Stimulated activated CD4-positive, alpha-beta T cell treated with anti-CD3 and anti-CD28 coated beads, Interleukin-15, amount 100 ng/mL, for 24 hours (primary cell): ENCODE measurements at regions not wholly inside any gene's neighbourhood (a gene's known extent, or its start where the extent isn't known, plus 50 kb on each side); places are given as distances from the start of the nearest gene placed in this dataset.

ENCODE experiments used
- DNase-seq: peaks from one replicate; pipeline ENCODE4 v3.0.0-alpha.2; 2020

DNA sequence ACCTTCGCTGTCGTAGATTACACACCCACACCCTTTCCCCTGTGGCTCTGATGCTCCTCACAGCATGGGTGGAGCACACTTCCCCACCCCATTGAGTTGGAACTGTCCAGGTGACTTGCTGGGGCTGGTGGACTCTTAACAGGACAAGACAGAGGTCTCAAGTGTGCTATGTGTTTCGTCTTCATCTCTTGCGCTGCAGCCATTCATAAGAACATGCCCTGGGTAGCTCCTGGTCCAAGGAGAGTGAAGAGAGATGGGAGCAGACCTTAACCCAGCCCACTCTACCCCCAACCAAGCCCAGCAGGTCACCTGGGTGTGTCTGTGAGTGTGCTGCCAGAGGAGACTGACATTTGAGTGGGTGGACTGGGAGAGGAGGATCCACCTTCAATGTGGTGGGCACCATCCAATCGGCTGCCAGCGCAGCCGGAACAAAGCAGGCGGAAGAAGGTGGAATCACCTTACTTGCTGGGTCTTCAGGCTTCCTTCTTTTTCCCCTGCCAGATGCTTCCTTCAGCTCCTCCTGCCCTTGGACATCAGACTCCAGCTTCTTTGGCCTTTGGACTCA, 112.4 kb downstream of the HTR5A start:
- DNase-seq: no peak

DNA sequence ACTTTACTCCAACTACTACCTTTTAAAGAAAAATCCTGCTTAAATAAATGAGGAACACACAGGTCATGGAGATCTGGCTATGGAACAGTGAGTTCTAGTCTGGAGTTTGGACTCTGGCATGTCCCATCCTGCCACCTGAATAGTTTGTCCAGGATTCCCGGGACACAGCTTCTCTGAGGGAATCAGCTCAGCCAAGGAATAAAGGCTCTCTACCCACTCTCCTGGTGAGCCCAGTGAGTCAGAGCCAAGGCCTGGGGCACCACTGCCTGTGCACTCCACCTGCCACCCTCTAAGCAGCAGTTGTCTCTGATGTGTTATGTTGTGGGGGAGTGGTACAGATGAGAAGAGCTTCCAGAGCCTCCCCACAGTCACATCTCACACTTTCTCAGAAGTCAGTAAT, 113.5 kb downstream of the HTR5A start:
- DNase-seq: no peak

DNA sequence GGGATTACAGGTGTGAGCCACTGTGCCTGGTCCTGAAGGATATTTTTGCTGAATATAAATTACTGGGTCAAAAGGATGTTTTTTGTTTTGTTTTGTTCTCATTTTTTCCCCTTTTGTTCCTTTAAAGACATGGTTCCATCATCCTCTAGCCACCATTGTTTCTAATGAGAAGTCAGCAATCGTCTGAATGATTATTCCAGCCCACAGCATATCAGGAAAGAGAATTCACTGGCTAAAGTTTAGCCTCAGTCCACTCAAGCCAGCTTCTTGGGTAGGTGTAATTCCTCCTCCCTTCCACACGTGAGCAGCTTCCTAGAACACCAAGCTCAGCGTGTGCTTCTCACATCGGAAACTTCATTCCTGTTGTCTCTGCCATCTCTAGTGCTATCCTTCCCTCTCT, 112.8 kb upstream of the INSIG1 start:
- no peak for DNase-seq

DNA sequence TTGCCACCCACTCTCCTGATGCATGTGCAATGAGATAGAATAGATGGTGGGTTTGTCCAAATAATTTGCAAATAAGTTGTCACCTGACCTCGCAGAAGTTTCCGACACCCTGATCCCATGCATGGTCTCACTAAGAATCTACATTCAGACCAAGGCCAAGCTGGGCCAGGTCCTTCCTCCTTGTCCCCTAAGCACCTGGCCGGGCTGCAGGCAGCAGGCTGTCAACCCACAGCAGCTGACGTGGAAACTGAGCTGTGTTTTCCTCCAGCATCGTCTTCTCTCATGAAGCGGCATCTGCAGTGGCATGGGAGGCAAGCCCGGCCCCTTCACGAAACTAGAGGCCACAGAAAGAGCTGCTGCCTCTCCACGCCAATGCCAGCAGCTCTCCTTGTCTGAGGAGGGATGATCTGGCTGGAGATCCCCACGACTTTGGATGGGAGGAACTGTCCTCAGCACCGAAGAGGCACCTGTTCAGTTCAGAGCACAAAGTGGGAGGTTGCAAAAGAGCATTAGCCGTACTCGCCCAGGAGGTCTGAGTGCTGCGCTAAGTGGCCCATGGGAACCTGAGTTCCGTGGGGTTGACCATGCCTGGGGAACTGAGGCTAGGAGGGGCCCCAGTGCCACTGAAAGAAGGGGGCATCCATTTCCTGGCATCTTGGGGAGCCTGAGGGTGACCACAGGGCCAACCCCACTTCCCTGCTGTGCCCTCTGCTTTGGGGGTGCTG, 110.5 kb upstream of the INSIG1 start:
- DNase-seq: no peak

DNA sequence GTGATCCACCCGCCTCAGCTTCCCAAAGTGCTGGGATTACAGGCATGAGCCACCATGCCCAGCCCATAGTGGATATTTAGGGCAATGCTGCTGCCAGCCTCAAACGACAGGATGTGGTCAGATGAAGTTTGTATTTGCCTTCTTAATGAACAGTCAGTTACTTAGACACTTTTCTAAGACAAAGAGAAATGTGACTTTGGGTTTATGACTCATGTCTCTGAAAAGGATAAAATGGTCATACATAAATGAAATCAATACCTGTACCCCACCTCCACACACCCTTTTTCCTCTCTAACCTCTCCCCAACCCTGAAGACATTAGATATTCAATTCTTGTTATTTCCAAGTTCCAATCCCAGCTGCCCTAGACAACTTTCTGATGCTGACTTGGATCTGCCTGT, 109.3 kb upstream of the INSIG1 start:
- no peak for DNase-seq

DNA sequence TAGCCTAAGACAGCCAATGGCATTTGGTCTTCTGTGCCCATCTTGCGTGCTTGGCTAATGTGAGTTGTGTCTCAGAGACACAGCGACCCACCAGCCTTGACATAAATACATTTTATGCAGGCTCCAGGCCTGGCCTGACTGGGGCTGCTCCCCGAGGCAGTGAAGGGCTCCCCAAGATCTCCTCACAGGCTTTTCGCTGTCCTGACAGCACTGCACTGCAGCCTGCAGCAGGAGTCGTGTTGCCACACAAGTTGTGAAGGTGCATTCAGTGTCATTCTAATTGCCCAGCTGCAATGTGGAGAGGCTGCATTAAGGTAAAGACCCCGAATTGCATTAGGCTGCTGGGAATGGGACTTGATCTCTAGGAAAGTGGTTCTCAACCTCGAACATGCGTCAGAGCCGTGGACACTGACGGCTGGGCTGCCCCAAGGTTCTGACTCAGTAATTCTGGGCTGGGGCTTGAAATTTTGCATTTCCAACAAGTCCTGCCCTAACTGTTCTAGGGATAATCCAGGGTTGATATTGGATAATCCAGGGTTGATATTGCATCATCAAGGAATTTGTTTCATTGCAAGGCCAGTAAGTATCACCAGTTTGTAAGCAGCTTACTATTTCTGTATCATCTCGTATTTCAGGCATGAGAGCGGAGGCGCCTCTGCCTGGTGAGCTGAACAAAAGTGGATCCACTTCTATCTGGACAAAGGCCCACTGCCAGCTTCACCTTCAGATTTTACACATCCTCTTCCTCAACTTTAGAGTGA, 108.7 kb upstream of the INSIG1 start:
- no peak for DNase-seq

- DNase-seq: no peak
Measured at GRCh38 chr7:155189590-155189989, 108.1 kb upstream of the INSIG1 start.

- peak; percentile 77 for DNase-seq
Measured at GRCh38 chr7:155190688-155191087, 107.0 kb upstream of the INSIG1 start.

DNA sequence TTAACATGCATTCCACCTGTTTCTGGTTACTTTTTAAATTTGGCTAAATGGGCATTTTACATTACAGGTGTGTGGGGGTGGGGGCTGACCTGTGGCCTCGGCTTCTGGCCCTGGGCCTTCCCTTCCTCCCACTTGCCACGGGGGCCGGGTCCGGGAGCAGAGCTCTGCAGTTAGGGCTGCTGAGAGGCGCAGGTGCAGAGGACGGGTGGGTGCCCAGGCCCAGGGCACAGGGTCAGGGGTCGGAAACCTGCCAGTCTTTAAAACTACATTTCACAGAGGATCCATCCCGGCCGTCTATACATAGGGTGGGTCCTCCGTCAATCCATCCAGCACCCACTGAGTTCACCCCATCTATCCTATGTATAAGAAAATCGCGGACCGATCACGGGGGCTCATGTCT, 106.5 kb upstream of the INSIG1 start:
- no peak for DNase-seq

DNA sequence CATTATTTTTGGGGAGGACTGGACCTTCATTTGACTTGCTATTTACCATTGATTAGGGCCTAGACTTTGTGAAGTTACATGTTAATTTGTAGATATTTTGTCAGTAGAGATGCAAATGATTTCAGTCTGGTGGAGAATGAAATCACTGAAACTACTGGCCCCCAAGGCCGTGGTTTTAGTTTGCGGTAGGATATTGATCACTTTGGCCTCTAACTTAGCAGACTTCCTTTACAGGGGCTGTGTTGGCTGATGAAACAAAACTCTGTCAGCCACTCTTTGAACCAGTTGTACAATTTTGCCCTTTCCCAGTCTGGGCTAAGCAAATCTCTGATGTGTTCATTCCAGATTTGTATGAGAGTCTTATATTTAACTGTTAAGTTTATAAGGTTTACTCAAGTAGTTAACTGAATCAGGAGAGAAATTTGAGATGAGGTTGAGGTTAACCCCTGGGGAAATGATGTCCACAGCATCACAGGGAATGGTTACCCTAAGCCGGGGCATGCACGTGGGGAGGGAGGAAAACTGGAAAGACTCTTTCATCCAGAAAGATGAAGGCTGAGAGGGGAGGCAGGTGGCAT, 105.7 kb upstream of the INSIG1 start:
- no peak for DNase-seq

- no peak for DNase-seq
Measured at GRCh38 chr7:155192961-155193640, 104.6 kb upstream of the INSIG1 start.

GRCh38 chr7:155193716-155194115, 104.0 kb upstream of the INSIG1 start:
- DNase-seq: no peak

- no peak for DNase-seq
Measured at GRCh38 chr7:155194382-155195140, 103.1 kb upstream of the INSIG1 start.

DNA sequence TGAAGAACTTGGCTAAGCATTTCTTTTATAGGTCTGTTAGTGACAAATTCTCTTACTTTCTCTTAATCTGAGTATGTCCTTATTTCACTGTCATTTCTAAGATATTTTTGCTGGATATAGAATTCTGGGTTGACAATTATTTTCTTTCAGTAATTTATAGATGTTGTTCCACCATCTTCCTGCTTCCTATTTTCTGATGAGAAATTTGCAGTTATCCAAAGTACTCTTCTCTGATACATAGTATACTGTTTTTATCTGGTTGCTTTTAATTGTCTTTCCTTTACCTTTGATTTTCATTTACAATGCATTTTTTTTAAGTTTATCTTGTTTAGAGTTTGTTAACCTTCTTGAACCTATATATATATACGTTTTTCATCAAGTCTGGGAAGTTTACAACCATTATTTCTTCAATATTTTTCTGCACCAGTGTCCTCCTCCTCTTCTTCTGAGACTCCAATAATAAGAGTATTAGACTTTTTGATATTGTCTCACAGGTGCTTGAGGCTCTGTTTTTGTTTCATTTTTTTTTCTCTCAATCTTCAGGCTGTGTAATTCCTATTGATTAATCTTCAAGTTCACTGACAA, 101.6 kb upstream of the INSIG1 start:
- no peak for DNase-seq

DNA sequence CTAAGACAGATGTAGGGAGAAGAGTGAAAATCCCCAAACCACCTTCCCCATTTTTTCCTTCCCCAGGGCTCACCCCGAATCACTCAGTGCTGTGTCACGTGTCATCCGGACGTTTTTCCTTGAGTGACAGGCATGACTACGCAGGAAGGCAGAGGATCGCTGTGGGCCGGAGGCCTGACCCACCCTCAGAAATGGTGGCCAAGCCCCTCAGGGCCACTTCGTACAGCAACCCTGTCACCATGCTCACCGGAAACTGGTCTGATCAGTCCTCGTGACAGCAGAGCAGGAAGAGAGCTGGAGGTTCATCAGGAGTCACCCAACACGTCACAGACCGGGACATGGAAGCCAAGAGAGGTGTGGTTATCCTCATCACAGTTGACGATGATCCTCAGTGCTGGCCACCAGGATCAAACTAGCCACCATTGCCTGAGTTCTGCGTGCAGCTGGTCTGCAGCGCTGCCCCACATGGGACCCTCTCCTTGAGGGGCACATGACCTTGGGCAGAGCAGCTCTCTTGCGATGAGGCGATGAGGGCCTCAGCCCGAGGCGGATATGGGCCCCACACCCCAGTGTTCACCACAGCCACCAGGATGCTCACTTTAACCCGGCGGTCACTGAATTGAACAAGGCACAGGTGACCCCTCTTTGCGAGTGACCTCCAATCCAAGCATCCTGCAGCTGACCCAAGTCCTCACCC, 99.3 kb upstream of the INSIG1 start:
- DNase-seq: no peak

- DNase-seq: peak; percentile 70
Measured at GRCh38 chr7:155198901-155199845, 98.5 kb upstream of the INSIG1 start.

- DNase-seq: no peak
Measured at GRCh38 chr7:155201325-155202087, 96.2 kb upstream of the INSIG1 start.

DNA sequence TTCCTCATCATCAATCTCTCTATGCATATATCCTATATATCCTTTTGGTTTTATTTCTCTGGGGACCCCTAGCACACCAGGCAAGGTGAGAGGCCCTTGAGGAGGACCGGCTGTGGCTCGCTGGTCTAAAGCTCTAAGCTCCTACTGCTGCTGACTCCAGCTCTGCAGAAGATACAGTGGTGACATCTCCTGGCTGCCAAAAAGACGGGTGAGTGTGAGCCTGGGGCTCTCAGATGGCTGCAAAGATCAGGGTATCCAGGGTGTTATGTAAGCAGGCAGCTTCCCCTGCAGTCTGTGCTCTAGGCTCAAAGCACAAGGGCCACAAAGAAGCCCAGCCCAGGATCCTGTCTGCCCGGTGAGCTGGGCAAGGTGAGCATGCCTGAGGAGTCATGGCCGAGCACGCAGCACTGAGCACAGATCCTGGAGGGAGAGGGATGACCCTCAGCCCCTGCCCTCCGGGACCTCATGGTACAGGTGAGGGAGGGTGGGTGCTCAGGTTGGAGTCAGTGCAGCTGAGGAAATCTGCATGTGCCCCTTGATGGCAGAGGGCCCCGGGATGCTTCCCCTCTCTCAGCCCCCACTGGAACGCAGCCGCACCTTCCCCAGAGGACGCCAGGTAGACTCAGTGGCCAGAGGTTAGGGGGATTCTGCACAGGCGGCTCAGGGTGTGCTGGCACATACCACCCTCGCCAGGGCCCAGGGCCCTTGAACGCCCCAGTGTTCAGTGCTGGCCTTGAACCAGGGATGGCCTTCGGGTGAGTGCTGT, 95.4 kb upstream of the INSIG1 start:
- no peak for DNase-seq
